OCI-LY3 (cell line): ENCODE measurements at regions not wholly inside any gene's neighbourhood (a gene's known extent, or its start where the extent isn't known, plus 50 kb on each side); places are given as distances from the start of the nearest gene placed in this dataset.

Experiments
- H2AFZ ChIP-seq: fragments of 200-600, 300-600 bp; shearing (Covaris generic); 2 replicates; pipeline ENCODE4 v1.6.0; 2014; ENCODE audit warnings: antibody characterized with exemption, low read depth, low read length
- H3K27ac ChIP-seq: fragments of 200-600, 300-600 bp; sonication (generic); 2 replicates; pipeline ENCODE4 v1.5.1; 2014; ENCODE audit warnings: mild to moderate bottlenecking, low read length, moderate library complexity, mixed read lengths
- H3K27me3 ChIP-seq: fragments of 200-600, 300-600 bp; sonication (generic); 2 replicates; pipeline ENCODE4 v1.6.1; 2014; ENCODE audit warnings: low read depth, low read length, mixed read lengths
- H3K36me3 ChIP-seq: fragments of 200-600, 300-600 bp; sonication (generic); replicated peaks from 2 replicates; pipeline ENCODE3; 2014; ENCODE audit warnings: low read depth, low read length, mixed read lengths
- H3K4me1 ChIP-seq: fragments of 300-600, 200-600 bp; sonication (generic); 2 replicates; pipeline ENCODE4 v1.6.1; 2014; ENCODE audit warnings: low read length, mixed read lengths
- H3K4me2 ChIP-seq: fragments of 200-600, 300-600 bp; sonication (generic); 2 replicates; pipeline ENCODE4 v1.6.1; 2014; ENCODE audit warnings: low read length, mixed read lengths
- H3K4me3 ChIP-seq: fragments of 300-600, 200-600 bp; sonication (generic); 2 replicates; pipeline ENCODE4 v1.5.1; 2014; ENCODE audit warnings: antibody characterized with exemption, mild to moderate bottlenecking, low read length, moderate library complexity
- H3K79me2 ChIP-seq: fragments of 300-600, 200-600 bp; shearing (Covaris generic); 2 replicates; pipeline ENCODE4 v1.6.1; 2014; ENCODE audit warnings: mild to moderate bottlenecking, low read length, mixed read lengths
- H3K9ac ChIP-seq: fragments of 300-600, 200-600 bp; shearing (Covaris generic); 2 replicates; pipeline ENCODE4 v1.6.0; 2014; ENCODE audit warnings: mild to moderate bottlenecking, low read length, moderate library complexity
- H3K9me3 ChIP-seq: fragments of 200-600, 300-600 bp; shearing (Covaris generic); 2 replicates; pipeline ENCODE4 v1.6.1; 2014; ENCODE audit warnings: low read length, mixed read lengths; ENCODE audit not compliant: insufficient read depth
- H4K20me1 ChIP-seq: fragments of 200-600, 300-600 bp; sonication (generic); 2 replicates; pipeline ENCODE4 v1.6.1; 2016; ENCODE audit warnings: low read length, mixed read lengths; ENCODE audit not compliant: insufficient read depth
- CTCF ChIP-seq: fragments of 200-600, 300-600 bp; sonication (generic); IDR thresholded peaks from 2 replicates; pipeline ENCODE4 v1.5.1; 2014; ENCODE audit warnings: antibody characterized with exemption, low read length, low read depth
- EZH2phosphoT487 ChIP-seq: fragments of 200-600 bp; shearing (Covaris generic); IDR thresholded peaks from 2 replicates; pipeline ENCODE4 v1.6.1; 2018; ENCODE audit warnings: antibody characterized with exemption, mixed run types, low read depth

DNA sequence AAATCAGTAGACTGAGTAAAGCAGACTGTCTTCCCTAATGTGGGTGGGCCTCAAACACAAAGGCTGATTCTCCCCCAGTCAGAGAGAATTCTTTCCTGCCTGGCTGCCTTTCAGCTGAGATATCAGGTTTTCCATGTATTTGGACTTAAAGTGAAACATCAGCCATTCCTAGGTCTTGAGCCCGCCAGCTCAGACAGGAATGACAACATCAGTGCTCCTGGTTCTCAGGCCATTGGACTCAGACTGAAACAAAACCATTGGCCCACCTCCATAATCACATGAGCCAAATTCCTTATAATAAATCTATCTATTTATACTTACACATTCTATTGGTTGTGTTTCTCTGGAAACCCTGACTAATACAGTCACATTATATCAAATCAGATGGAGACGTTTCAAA, 56.7 kb upstream of the CLPB start:
- Histone ChIP-seq H3K4me3 (no peak overlapping the region), H3K4me2 (no peak overlapping the region), H3K9me3 (no peaks in the 10 kb centered on the region), H2AFZ (no peak overlapping the region), H3K9ac (no peak overlapping the region), H3K36me3 (no peaks in the 10 kb centered on the region), H4K20me1 (no peaks in the 10 kb centered on the region), H3K4me1 (no peaks in the 10 kb centered on the region), H3K27me3 (peaks cover 20% of the 10 kb centered on the region), H3K27ac (no peak overlapping the region), H3K79me2 (no peaks in the 10 kb centered on the region)
- TF ChIP-seq EZH2phosphoT487 (no peak), CTCF (no peak)
